ENCODE measurements at regions not wholly inside any gene's neighbourhood (a gene's known extent, or its start where the extent isn't known, plus 50 kb on each side); places are given as distances from the start of the nearest gene placed in this dataset.

DNA sequence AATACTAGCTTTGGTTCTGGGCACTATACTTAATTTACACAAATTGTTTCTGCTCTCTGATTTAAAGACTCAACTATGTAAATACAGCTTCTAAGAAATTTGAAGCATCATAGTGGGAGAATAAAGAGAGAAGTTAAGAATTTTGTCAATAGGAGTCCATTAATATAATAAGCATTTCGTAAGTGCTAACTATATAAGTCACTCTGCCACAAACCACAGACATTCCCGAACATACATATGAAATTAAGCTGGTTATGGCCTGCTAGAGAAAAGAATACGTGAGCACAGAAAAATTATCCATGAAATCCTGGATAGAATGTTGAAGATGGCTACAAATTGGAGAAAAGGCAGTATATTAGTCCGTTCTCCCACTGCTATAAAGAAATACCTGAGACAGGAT is 526.2 kb downstream of the MRPL39 start:
- no peak overlapping the region for H3K4me3 ChIP-seq
- H3K27ac ChIP-seq: no peak overlapping the region
- no peak for DNase-seq (ENCODE audit: low spot score)
- TF ChIP-seq, protein P1, sequence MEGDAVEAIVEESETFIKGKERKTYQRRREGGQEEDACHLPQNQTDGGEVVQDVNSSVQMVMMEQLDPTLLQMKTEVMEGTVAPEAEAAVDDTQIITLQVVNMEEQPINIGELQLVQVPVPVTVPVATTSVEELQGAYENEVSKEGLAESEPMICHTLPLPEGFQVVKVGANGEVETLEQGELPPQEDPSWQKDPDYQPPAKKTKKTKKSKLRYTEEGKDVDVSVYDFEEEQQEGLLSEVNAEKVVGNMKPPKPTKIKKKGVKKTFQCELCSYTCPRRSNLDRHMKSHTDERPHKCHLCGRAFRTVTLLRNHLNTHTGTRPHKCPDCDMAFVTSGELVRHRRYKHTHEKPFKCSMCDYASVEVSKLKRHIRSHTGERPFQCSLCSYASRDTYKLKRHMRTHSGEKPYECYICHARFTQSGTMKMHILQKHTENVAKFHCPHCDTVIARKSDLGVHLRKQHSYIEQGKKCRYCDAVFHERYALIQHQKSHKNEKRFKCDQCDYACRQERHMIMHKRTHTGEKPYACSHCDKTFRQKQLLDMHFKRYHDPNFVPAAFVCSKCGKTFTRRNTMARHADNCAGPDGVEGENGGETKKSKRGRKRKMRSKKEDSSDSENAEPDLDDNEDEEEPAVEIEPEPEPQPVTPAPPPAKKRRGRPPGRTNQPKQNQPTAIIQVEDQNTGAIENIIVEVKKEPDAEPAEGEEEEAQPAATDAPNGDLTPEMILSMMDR (IDR thresholded peaks at IDR 0.05): no peak

DNA sequence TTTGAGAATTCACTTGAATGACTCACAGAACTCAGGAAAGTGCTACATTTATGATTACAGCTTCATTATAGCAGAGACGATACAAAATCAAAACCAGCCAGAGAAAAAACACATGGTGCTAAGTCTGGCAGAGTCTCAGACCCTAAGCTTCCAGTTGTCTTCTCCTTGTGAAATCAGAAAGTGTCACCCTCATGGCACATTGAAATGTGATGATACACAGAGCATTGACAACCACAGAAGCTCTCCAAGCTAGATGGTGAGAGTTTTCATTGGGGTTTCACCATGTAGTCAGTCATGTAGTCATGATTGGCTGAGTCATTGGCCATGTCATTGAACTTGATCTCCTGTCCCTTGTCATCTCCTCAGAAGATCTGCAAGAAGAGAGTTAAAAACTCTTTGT is 526.6 kb downstream of the MRPL39 start:
- no peak for DNase-seq (ENCODE audit: low spot score)
- Histone ChIP-seq H3K27ac (no peak overlapping the region), H3K4me3 (no peak overlapping the region)
- TF ChIP-seq, protein P1 (IDR thresholded peaks at IDR 0.05): no peak

DNA sequence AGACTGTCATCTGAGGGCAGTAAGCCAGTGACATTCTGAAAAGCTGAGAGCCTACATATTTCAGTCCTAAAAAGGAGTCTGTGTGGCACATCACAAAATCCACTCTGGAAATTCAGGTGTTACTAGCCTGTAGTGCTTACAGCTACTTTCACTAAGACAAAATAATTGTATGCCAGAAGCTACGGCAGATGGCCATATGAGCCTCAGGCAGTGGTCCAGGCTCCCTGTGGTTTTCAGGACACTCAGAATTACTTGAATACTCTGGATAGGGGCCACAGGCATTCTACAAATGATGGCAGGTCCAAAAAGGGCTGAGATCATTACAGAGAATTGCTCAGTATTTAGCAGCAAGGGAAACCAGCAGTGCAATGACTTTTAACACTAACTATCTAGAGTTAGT is 527.1 kb downstream of the MRPL39 start:
- no peak for DNase-seq (ENCODE audit: low spot score)
- Histone ChIP-seq H3K27ac (no peak overlapping the region), H3K4me3 (no peak overlapping the region)
- TF ChIP-seq, protein P1 (IDR thresholded peaks at IDR 0.05): no peak

DNA sequence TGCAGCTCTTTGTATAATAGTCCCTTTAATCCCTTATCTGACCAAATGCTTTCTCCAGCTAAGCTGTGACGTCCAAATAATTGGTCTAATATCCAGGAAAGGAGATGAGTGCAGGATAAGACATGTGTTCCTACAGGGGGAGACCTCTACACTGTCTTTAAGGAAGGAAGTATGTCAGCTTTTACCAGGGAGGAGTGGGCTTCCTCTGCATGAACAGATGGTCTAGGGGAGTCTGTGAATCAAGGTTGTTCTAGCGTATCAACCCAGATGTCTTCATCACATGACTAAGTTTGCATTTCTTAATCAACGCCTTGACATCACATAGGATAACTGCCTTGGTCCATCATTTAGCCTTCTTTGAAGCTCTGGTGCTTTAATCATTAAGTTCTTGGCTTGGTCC is 528.2 kb downstream of the MRPL39 start:
- H3K4me3 ChIP-seq: no peak overlapping the region
- no peak for DNase-seq (ENCODE audit: low spot score)
- TF ChIP-seq, protein P1 (IDR thresholded peaks at IDR 0.05): no peak
- no peak overlapping the region for H3K27ac ChIP-seq

DNA sequence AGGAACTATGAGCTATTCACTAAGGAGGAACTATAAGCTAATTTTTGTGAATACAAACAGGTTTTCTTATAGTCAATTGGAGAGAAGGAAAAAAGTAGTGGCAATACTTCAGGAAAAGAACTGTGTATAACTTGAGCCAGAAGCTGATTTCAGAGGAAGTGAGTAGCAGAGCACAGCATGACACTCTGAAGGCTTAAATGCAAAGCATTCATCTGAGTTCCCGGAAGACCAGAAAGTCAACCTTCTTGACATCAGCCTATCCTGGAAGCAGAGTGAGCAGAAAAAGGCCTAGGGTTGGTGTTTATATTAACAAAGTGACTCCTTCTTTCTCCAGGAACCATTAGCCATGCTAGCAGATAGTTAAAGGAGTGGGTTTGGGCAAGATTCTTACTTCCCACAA is 545.2 kb downstream of the MRPL39 start:
- Histone ChIP-seq H3K27ac (no peak overlapping the region), H3K4me3 (no peak overlapping the region)
- TF ChIP-seq, protein P1 (IDR thresholded peaks at IDR 0.05): no peak
- DNase-seq (ENCODE audit: low spot score): no peak

DNA sequence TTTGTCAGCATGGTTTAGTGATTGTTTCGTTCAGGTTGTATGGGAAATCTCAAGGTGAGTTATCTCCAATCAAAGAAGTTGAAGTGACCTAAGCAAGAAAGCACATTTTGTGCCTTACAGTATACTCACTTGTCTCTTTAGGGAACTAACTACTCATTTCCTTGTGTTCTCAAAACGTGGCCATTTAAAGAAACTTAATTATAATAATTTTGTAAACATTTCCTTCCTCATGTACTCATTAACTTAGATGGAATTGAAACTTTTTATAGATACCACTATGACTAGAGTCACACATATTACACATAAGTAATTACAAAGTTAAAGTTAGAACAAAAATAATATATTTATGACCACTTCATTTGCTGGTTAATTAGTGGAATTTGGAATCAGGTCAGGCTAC is 552.6 kb downstream of the MRPL39 start:
- TF ChIP-seq, protein P1 (IDR thresholded peaks at IDR 0.05): no peak

DNA sequence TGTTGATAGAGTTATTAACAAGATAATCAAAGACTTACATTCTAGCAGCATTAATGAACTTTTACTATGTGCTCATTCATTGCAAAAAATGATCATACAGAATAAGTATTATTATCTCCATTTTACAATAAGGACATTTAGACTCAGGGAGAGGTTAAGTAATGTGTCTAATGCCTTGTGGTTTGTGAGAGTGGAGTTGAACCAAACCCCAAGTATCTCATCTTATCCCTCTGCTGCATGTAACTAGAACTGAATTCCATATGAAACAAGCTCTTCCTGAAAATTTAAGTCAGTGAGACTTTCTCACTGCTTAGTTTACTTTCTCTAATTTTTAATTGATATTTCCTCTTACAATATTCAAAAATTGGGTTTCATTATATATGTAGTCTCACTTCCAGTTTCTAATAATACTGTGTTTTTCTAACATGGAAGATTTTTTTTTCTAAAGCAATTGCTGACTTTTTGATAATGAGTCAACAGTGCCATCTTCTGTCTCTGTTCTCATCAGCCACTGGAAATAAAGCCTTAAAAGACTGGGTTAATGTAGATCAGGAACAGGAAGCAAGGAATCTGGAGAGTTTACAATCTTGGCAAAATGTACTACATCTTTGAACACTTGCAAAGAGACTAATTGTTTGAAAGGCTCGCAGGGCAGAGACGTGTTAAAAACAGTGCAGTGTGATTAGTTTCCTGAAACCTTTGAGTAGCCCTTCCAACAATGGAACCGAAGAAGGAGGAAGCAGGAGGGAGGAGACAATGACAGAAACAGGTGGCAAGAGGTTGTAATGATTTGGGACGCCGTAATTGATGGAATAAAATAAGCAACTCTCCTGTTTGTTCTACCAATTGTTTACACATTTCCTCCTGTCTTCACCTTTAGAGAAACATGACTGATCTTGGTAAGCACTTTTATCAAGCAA is 567.6 kb downstream of the MRPL39 start:
- TF ChIP-seq, protein P1 (IDR thresholded peaks at IDR 0.05): no peak
- no peak overlapping the region for H3K27ac ChIP-seq
- no peak overlapping the region for H3K4me3 ChIP-seq
- DNase-seq (ENCODE audit: low spot score): no peak

More for the DNA sequence above, 552.6 kb downstream of the MRPL39 start:
- Histone ChIP-seq H3K27ac (no peak overlapping the region), H3K4me3 (no peak overlapping the region)
- no peak for DNase-seq (ENCODE audit: low spot score)
